BE2C (cell line): ENCODE measurements at regions not wholly inside any gene's neighbourhood (a gene's known extent, or its start where the extent isn't known, plus 50 kb on each side); places are given as distances from the start of the nearest gene placed in this dataset.
"Not testable (repeated sequence)": the region's sequence is repeated elsewhere in the genome, so short reads cannot be mapped to it uniquely, and the experiment has no call there.

Experiments used
- DNase-seq: peaks from one replicate; pipeline ENCODE4 v3.0.0-alpha.2; 2020
- H3K27me3 ChIP-seq: fragments of 250-450 bp; sonication (Bioruptor Pico); 2 replicates; pipeline ENCODE4 v1.5.1; 2020; ENCODE audit warnings: mild to moderate bottlenecking
- H3K36me3 ChIP-seq: fragments of 250-450 bp; sonication (Bioruptor Pico); 2 replicates; pipeline ENCODE4 v1.5.1; 2020; ENCODE audit warnings: mild to moderate bottlenecking
- H3K4me1 ChIP-seq: fragments of 250-450 bp; sonication (Bioruptor Pico); 2 replicates; pipeline ENCODE4 v1.5.1; 2020
- H3K4me3 ChIP-seq: 2 replicates; pipeline ENCODE4 v1.5.1; 2011; ENCODE audit warnings: low read depth, low read length
- H3K9me3 ChIP-seq: fragments of 250-450 bp; sonication (Bioruptor Pico); 2 replicates; pipeline ENCODE4 v1.5.1; 2020
- TF ChIP-seq, protein P1 (sequence below): IDR thresholded peaks from 2 replicates; pipeline ENCODE4 v1.5.1; 2012; ENCODE audit warnings: mild to moderate bottlenecking, low read depth, low read length

GRCh38 chr18:30814446-30814845 lies 228.1 kb downstream of the DSC3 start:
- no peak for DNase-seq
- Histone ChIP-seq H3K4me3 (no peak overlapping the region), H3K4me1 (no peaks in the 10 kb centered on the region), H3K36me3 (no peaks in the 10 kb centered on the region), H3K9me3 (no peaks in the 10 kb centered on the region), H3K27me3 (no peaks in the 10 kb centered on the region)
- TF ChIP-seq, protein P1, sequence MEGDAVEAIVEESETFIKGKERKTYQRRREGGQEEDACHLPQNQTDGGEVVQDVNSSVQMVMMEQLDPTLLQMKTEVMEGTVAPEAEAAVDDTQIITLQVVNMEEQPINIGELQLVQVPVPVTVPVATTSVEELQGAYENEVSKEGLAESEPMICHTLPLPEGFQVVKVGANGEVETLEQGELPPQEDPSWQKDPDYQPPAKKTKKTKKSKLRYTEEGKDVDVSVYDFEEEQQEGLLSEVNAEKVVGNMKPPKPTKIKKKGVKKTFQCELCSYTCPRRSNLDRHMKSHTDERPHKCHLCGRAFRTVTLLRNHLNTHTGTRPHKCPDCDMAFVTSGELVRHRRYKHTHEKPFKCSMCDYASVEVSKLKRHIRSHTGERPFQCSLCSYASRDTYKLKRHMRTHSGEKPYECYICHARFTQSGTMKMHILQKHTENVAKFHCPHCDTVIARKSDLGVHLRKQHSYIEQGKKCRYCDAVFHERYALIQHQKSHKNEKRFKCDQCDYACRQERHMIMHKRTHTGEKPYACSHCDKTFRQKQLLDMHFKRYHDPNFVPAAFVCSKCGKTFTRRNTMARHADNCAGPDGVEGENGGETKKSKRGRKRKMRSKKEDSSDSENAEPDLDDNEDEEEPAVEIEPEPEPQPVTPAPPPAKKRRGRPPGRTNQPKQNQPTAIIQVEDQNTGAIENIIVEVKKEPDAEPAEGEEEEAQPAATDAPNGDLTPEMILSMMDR, result no peak

- Histone ChIP-seq H3K4me1 (no peaks in the 10 kb centered on the region), H3K4me3 (no peak overlapping the region), H3K36me3 (no peaks in the 10 kb centered on the region), H3K9me3 (no peaks in the 10 kb centered on the region), H3K27me3 (no peaks in the 10 kb centered on the region)
- DNase-seq, result no peak
- TF ChIP-seq, protein P1, result no peak
These were observed 231.0 kb downstream of the DSC3 start for GRCh38 chr18:30811580-30811979.

- H3K4me3 ChIP-seq, result no peak overlapping the region
These were observed 232.0 kb downstream of the DSC3 start for GRCh38 chr18:30810580-30810979.

GRCh38 chr18:30806823-30807222 lies 235.7 kb downstream of the DSC3 start:
- Histone ChIP-seq H3K36me3 (no peaks in the 10 kb centered on the region), H3K27me3 (no peaks in the 10 kb centered on the region), H3K4me3 (no peak overlapping the region), H3K9me3 (no peaks in the 10 kb centered on the region), H3K4me1 (no peaks in the 10 kb centered on the region)
- no peak for DNase-seq
- TF ChIP-seq, protein P1, result no peak

More at GRCh38 chr18:30810580-30810979, 232.0 kb downstream of the DSC3 start:
- Histone ChIP-seq H3K9me3 (no peaks in the 10 kb centered on the region), H3K27me3 (no peaks in the 10 kb centered on the region), H3K36me3 (no peaks in the 10 kb centered on the region), H3K4me1 (no peaks in the 10 kb centered on the region)
- no peak for DNase-seq
- TF ChIP-seq, protein P1, result no peak

DNA sequence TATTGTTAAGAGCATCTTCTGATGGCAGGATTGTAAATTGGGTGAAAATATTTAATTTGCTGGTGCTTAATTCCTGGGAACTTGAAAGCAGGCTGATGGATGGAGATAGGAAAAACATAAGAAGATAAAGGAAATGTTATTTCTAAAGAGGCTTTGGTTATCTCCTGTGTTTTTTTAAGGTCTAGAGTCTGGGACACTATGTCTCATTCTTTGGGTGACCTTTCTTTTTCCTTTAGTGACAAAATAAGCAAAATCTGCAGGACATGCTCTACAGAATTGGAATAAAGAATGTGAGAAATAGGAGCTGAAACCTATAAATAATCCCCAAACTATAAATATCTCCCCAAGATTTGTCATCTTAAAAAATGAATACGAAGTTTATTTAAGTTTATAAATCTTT lies 241.7 kb downstream of the DSC3 start:
- H3K4me1 ChIP-seq, result no peaks in the 10 kb centered on the region
- H3K9me3 ChIP-seq, result no peaks in the 10 kb centered on the region
- H3K27me3 ChIP-seq, result no peaks in the 10 kb centered on the region
- TF ChIP-seq, protein P1, result no peak
- no peak for DNase-seq
- H3K4me3 ChIP-seq, result no peak overlapping the region
- no peaks in the 10 kb centered on the region for H3K36me3 ChIP-seq

- Histone ChIP-seq H3K4me3 (no peak overlapping the region), H3K27me3 (no peaks in the 10 kb centered on the region), H3K4me1 (no peaks in the 10 kb centered on the region), H3K9me3 (no peaks in the 10 kb centered on the region), H3K36me3 (no peaks in the 10 kb centered on the region)
- DNase-seq, result no peak
- TF ChIP-seq, protein P1, result no peak
These were observed 250.5 kb downstream of the DSC3 start for GRCh38 chr18:30792051-30792450.

GRCh38 chr18:30788411-30788991 lies 254.0 kb downstream of the DSC3 start:
- not testable (repeated sequence) for DNase-seq, H3K9me3 ChIP-seq, H3K36me3 ChIP-seq, H3K4me1 ChIP-seq, H3K27me3 ChIP-seq, H3K4me3 ChIP-seq
